ENCODE measurements at regions not wholly inside any gene's neighbourhood (a gene's known extent, or its start where the extent isn't known, plus 50 kb on each side); places are given as distances from the start of the nearest gene placed in this dataset.
"Not testable (repeated sequence)": the region's sequence is repeated elsewhere in the genome, so short reads cannot be mapped to it uniquely, and the experiment has no call there.

- not testable (repeated sequence) for TF ChIP-seq POLR2A, CTCF, POLR2AphosphoS5 (IDR thresholded peaks at IDR 0.05)
These were observed 218.9 kb upstream of the FRG2C start for GRCh38 chr3:75445234-75445633.

Data from prostate gland (tissue), 2 donors.